ENCODE measurements at regions not wholly inside any gene's neighbourhood (a gene's known extent, or its start where the extent isn't known, plus 50 kb on each side); places are given as distances from the start of the nearest gene placed in this dataset.

DNA sequence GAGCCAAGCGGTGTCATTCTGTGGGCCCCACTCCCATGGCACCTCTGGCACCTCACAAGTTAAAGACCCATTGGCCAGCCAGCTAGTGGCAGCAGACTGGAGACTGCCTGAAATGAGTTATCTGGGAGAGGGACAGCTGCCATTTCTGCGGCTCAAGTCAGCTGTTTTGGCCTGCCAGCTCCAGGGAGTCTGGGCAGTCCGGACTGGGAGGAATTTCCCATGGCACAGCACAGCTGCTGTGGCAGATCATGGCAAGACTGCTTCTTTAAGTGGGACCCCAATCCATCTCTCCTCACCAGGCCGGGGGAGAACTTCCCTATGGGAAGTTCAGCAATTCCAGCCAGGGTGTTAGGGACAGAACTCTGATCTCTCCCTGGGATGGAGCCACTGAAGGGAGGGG, 2187.6 kb upstream of the CELF4 start:
- no peaks in the 10 kb centered on the region for H3K79me2 ChIP-seq (ENCODE audit: low read depth)
- no peak overlapping the region for H2AFZ ChIP-seq (replicated peaks)
- H3K27me3 Mint-ChIP-seq (ENCODE audit: insufficient read depth, low read depth): no peaks in the 10 kb centered on the region
- H3K36me3 Mint-ChIP-seq: peaks cover 35% of the 10 kb centered on the region
- H3F3A ChIP-seq (ENCODE audit: low read depth): peaks cover 7% of the 10 kb centered on the region
- TF ChIP-seq EZH2phosphoT487 (IDR thresholded peaks at IDR 0.05): no peak
- TF ChIP-seq, protein P1, sequence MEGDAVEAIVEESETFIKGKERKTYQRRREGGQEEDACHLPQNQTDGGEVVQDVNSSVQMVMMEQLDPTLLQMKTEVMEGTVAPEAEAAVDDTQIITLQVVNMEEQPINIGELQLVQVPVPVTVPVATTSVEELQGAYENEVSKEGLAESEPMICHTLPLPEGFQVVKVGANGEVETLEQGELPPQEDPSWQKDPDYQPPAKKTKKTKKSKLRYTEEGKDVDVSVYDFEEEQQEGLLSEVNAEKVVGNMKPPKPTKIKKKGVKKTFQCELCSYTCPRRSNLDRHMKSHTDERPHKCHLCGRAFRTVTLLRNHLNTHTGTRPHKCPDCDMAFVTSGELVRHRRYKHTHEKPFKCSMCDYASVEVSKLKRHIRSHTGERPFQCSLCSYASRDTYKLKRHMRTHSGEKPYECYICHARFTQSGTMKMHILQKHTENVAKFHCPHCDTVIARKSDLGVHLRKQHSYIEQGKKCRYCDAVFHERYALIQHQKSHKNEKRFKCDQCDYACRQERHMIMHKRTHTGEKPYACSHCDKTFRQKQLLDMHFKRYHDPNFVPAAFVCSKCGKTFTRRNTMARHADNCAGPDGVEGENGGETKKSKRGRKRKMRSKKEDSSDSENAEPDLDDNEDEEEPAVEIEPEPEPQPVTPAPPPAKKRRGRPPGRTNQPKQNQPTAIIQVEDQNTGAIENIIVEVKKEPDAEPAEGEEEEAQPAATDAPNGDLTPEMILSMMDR (IDR thresholded peaks at IDR 0.05): no peak
- no peak for TF ChIP-seq EZH2 (IDR thresholded peaks at IDR 0.05)
- H3K4me3 ChIP-seq: no peak overlapping the region
- H3K4me1 Mint-ChIP-seq: peaks cover 21% of the 10 kb centered on the region
- no peak overlapping the region for H3K27ac ChIP-seq
- no peaks in the 10 kb centered on the region for H3K36me3 ChIP-seq
- no peak overlapping the region for H3K4me3 Mint-ChIP-seq
- no peaks in the 10 kb centered on the region for H4K20me1 ChIP-seq (ENCODE audit: low read depth)
- no peak for DNase-seq (ENCODE audit: low spot score)
- no peak overlapping the region for H3K9ac ChIP-seq
- peaks cover 16% of the 10 kb centered on the region for H3K4me1 ChIP-seq
- H3K9me3 ChIP-seq (ENCODE audit: low read depth): peaks cover 5% of the 10 kb centered on the region
- no peaks in the 10 kb centered on the region for H3K27me3 ChIP-seq
- H3K9me3 Mint-ChIP-seq: peaks cover 55% of the 10 kb centered on the region
- peak overlapping the region; percentile 87 for H3K27ac Mint-ChIP-seq
- H3K4me2 ChIP-seq: no peak overlapping the region

DNA sequence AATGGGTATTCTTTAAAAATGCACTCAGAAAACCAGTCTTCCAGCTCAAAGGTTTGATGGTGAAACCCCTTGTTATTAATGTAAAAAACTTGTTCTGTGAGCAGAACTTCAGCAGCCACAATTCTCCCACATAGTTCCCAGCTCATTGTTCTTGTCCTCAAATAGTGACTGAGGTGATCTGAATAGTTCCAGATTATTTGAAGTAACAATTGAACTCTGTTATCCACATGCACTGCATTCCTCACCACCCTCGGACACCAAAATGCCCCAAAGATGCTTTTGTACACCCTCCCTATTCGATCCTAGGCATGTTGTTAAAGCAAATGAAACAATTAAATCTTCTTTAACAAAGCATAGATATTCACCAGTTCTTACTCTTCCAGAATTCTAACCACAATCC, 2186.8 kb upstream of the CELF4 start:
- no peak overlapping the region for H3K4me3 ChIP-seq
- H2AFZ ChIP-seq (replicated peaks): no peak overlapping the region
- H3K27ac Mint-ChIP-seq: peak overlapping the region; percentile 87
- peaks cover 39% of the 10 kb centered on the region for H3K36me3 Mint-ChIP-seq
- peak overlapping the region; percentile 71 for H3K27ac ChIP-seq
- H3K9ac ChIP-seq: no peak overlapping the region
- no peaks in the 10 kb centered on the region for H3K36me3 ChIP-seq
- H3K9me3 ChIP-seq (ENCODE audit: low read depth): peaks cover 5% of the 10 kb centered on the region
- TF ChIP-seq, protein P1 (IDR thresholded peaks at IDR 0.05): no peak
- no peak for TF ChIP-seq EZH2 (IDR thresholded peaks at IDR 0.05)
- TF ChIP-seq EZH2phosphoT487 (IDR thresholded peaks at IDR 0.05): no peak
- no peaks in the 10 kb centered on the region for H3K27me3 Mint-ChIP-seq (ENCODE audit: insufficient read depth, low read depth)
- H3K4me1 Mint-ChIP-seq: peaks cover 21% of the 10 kb centered on the region
- H3K9me3 Mint-ChIP-seq: peaks cover 57% of the 10 kb centered on the region
- H3K27me3 ChIP-seq: no peaks in the 10 kb centered on the region
- peak; percentile 45 for DNase-seq (ENCODE audit: low spot score)
- H3K4me2 ChIP-seq: peak overlapping the region; percentile 51
- H3K4me1 ChIP-seq: peaks cover 16% of the 10 kb centered on the region
- H3K79me2 ChIP-seq (ENCODE audit: low read depth): no peaks in the 10 kb centered on the region
- no peak overlapping the region for H3K4me3 Mint-ChIP-seq
- peaks cover 7% of the 10 kb centered on the region for H3F3A ChIP-seq (ENCODE audit: low read depth)
- no peaks in the 10 kb centered on the region for H4K20me1 ChIP-seq (ENCODE audit: low read depth)

- no peak for TF ChIP-seq EZH2phosphoT487 (IDR thresholded peaks at IDR 0.05)
- H3K4me1 ChIP-seq: peaks cover 16% of the 10 kb centered on the region
- no peak overlapping the region for H3K9ac ChIP-seq
- H4K20me1 ChIP-seq (ENCODE audit: low read depth): no peaks in the 10 kb centered on the region
- DNase-seq (ENCODE audit: low spot score): no peak
- H3K27me3 Mint-ChIP-seq (ENCODE audit: insufficient read depth, low read depth): no peaks in the 10 kb centered on the region
- no peaks in the 10 kb centered on the region for H3K36me3 ChIP-seq
- peak overlapping the region; percentile 21 for H3K27ac Mint-ChIP-seq
- peak overlapping the region; percentile 71 for H3K27ac ChIP-seq
- peaks cover 21% of the 10 kb centered on the region for H3K4me1 Mint-ChIP-seq
- no peak overlapping the region for H2AFZ ChIP-seq (replicated peaks)
- H3K27me3 ChIP-seq: no peaks in the 10 kb centered on the region
- peaks cover 7% of the 10 kb centered on the region for H3F3A ChIP-seq (ENCODE audit: low read depth)
- H3K4me2 ChIP-seq: peak overlapping the region; percentile 51
- H3K4me3 Mint-ChIP-seq: no peak overlapping the region
- no peak overlapping the region for H3K4me3 ChIP-seq
- peaks cover 55% of the 10 kb centered on the region for H3K9me3 Mint-ChIP-seq
- peaks cover 37% of the 10 kb centered on the region for H3K36me3 Mint-ChIP-seq
- H3K9me3 ChIP-seq (ENCODE audit: low read depth): peaks cover 5% of the 10 kb centered on the region
- no peaks in the 10 kb centered on the region for H3K79me2 ChIP-seq (ENCODE audit: low read depth)
These were observed 2186.3 kb upstream of the CELF4 start for GRCh38 chr18:39751921-39752320.

- no peak overlapping the region for H3K27ac Mint-ChIP-seq
- H3K4me3 Mint-ChIP-seq: no peak overlapping the region
- peaks cover 31% of the 10 kb centered on the region for H3K36me3 Mint-ChIP-seq
- peaks cover 21% of the 10 kb centered on the region for H3K4me1 Mint-ChIP-seq
- no peaks in the 10 kb centered on the region for H3K27me3 ChIP-seq
- no peaks in the 10 kb centered on the region for H4K20me1 ChIP-seq (ENCODE audit: low read depth)
- peaks cover 47% of the 10 kb centered on the region for H3K9me3 Mint-ChIP-seq
- no peaks in the 10 kb centered on the region for H3K36me3 ChIP-seq
- no peaks in the 10 kb centered on the region for H3K27me3 Mint-ChIP-seq (ENCODE audit: insufficient read depth, low read depth)
- H3K4me3 ChIP-seq: no peak overlapping the region
- peaks cover 16% of the 10 kb centered on the region for H3K4me1 ChIP-seq
- peaks cover 5% of the 10 kb centered on the region for H3K9me3 ChIP-seq (ENCODE audit: low read depth)
- TF ChIP-seq, protein P1 (IDR thresholded peaks at IDR 0.05): no peak
- TF ChIP-seq EZH2 (IDR thresholded peaks at IDR 0.05): no peak
- TF ChIP-seq EZH2phosphoT487 (IDR thresholded peaks at IDR 0.05): no peak
- H3F3A ChIP-seq (ENCODE audit: low read depth): peaks cover 7% of the 10 kb centered on the region
- no peak overlapping the region for H3K27ac ChIP-seq
- no peak overlapping the region for H2AFZ ChIP-seq (replicated peaks)
- H3K79me2 ChIP-seq (ENCODE audit: low read depth): no peaks in the 10 kb centered on the region
- no peak for DNase-seq (ENCODE audit: low spot score)
- H3K9ac ChIP-seq: no peak overlapping the region
- no peak overlapping the region for H3K4me2 ChIP-seq
These were observed 2185.6 kb upstream of the CELF4 start for GRCh38 chr18:39751161-39751560.
